Peyer's patch (tissue), 4 donors: ENCODE measurements at regions not wholly inside any gene's neighbourhood (a gene's known extent, or its start where the extent isn't known, plus 50 kb on each side); places are given as distances from the start of the nearest gene placed in this dataset.
"Not testable (repeated sequence)": the region's sequence is repeated elsewhere in the genome, so short reads cannot be mapped to it uniquely, and the experiment has no call there.

Source experiments
- DNase-seq, 3 donors: peaks; one replicate each; pipeline ENCODE4 v3.0.0-alpha.2; 2017 to 2019
- H3K27ac ChIP-seq, 4 donors: fragments of 200-600 bp; sonication (generic); one replicate each; pipeline ENCODE4 v1.5.1; 2016 to 2019
- H3K27me3 ChIP-seq, 2 donors: fragments of 200-600 bp; sonication (generic); one replicate each; pipeline ENCODE4 v1.5.1; 2019
- H3K36me3 ChIP-seq, 3 donors: fragments of 200-600 bp; sonication (generic); one replicate each; pipeline ENCODE4 v1.5.1; 2016 to 2019
- H3K4me1 ChIP-seq, 4 donors: fragments of 200-600 bp; sonication (generic); one replicate each; pipeline ENCODE4 v1.5.1; 2016 to 2019
- H3K4me3 ChIP-seq, 4 donors: fragments of 200-600 bp; sonication (generic); 1 replicate in 3 of 4; 2 replicates in 1 of 4; pipeline ENCODE4 v1.5.1; 2016 to 2019; ENCODE audit warnings: mild to moderate bottlenecking in 1 of 4
- H3K9me3 ChIP-seq, 4 donors: fragments of 200-600 bp; sonication (generic); one replicate each; pipeline ENCODE4 v1.5.1; 2016 to 2019; ENCODE audit warnings: mild to moderate bottlenecking in 1 of 4

GRCh38 chr2:87638872-87639271, 109.0 kb upstream of the PLGLB2 start:
- H3K36me3 ChIP-seq, H3K4me3 ChIP-seq, H3K9me3 ChIP-seq, H3K27ac ChIP-seq, H3K4me1 ChIP-seq, DNase-seq, H3K27me3 ChIP-seq: not testable (repeated sequence)

- H3K9me3 ChIP-seq, H3K4me3 ChIP-seq, H3K36me3 ChIP-seq, H3K4me1 ChIP-seq, H3K27me3 ChIP-seq, DNase-seq, H3K27ac ChIP-seq: not testable (repeated sequence)
These were observed 108.0 kb upstream of the PLGLB2 start for GRCh38 chr2:87639801-87640440.

DNA sequence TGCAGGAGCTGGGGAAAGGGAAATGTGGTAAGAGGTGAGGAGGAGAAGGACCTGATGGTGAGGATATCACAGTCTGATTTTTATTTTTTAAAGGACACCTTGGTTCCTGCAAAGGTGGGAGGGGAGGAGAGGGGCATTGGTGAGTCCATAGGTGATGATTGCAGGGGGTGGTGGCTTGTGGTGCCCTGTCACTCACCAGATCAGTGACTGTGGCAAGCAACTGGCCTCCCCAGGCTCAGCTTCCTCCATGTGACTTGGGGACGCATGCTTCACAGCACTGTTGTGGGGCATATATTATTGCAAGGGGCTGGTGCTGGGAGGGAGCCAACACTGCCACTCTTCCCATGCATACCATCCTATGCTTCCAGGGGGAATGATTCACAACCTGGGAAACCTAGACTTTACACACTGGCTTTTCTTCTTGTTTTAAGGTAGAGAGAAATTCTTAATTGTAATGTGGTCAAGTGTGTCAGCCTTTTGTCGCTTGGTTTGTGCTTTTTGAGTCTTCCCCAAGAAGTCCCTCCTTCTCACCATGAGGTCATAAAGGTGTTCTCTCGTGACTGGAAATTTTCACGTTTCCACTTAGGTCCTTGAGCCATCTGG, 106.8 kb upstream of the PLGLB2 start:
- H3K27ac ChIP-seq, DNase-seq, H3K36me3 ChIP-seq, H3K4me1 ChIP-seq, H3K4me3 ChIP-seq, H3K9me3 ChIP-seq, H3K27me3 ChIP-seq: not testable (repeated sequence)

DNA sequence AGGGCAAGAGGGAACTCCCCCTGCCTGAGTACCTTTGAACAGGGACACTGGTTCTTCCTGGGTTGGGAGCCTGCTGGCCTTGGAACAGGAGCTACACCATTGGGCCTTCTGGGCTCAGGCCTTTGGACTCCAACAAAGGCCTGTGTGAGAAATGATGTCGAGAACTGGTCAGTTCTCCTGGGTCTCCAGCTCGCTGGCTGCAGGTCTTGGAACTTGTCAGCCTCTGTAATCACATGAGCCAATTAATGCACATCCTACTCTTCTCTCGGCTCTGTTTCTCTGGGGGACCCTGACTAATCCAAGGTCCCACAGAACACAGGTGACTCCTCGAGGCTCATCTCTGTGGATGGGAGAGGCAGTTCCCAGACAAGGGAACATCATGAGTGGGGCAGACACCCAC, 104.7 kb upstream of the PLGLB2 start:
- DNase-seq, H3K27me3 ChIP-seq, H3K27ac ChIP-seq, H3K4me3 ChIP-seq, H3K9me3 ChIP-seq, H3K4me1 ChIP-seq, H3K36me3 ChIP-seq: not testable (repeated sequence)

DNA sequence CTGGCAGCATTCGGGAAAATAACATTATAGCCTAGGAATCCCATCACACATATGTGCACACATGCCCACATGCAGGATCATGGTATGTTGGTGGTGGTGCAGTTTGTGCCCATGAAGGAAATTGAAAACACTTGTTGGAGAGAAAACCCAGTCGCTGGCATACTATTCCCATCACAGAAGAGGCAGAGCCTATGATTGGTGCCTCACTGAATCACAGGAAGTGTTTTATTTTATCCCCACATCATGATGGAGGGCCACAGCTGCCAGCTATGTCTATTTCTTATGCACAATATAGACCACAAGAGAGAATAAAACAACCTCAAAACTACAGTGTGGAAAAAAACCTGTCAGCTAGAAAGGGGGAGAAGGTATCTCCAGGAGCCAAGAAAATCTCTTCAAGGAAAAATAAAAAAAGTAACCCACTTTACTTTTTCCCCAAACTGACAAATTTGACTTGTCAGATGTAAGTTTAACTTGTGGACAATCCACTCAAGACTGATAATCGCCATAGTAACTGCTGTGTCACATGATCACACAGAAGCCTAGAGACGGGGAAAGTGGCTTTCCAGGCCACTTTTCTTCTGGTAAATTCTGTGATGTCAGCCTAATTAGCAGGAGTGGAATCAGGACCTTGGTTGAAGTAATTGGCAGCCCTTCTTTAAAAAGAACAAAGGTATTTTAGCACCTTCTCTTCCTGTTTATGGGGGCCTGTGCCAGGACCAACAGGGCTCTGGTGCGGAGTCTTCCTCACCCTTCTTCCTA, 100.0 kb upstream of the PLGLB2 start:
- not testable (repeated sequence) for H3K4me3 ChIP-seq, H3K27me3 ChIP-seq, H3K36me3 ChIP-seq, H3K27ac ChIP-seq, H3K9me3 ChIP-seq, H3K4me1 ChIP-seq, DNase-seq

DNA sequence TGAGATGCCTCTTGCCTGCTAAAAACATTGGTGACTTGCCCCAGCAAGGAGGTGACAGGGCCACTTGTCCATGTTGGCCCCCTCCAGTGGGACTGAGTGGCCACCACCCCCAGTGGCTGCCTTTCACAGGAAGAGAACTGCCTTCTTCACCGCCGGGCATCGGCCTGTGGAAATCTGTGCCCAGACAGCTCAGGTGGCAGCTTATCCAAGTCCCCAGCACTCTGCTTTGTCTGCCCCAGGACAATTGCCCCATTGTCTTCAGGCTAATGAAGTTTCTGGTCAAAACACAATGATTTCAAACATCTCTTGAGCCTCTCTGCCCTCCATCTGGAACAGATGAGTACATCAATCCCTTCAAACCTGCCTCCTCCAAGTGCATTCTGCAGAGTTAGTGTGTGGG, 99.1 kb upstream of the PLGLB2 start:
- H3K27ac ChIP-seq, H3K36me3 ChIP-seq, H3K4me1 ChIP-seq, H3K4me3 ChIP-seq, DNase-seq, H3K27me3 ChIP-seq, H3K9me3 ChIP-seq: not testable (repeated sequence)

GRCh38 chr2:87649871-87650270, 98.0 kb upstream of the PLGLB2 start:
- not testable (repeated sequence) for H3K9me3 ChIP-seq, H3K4me3 ChIP-seq, DNase-seq, H3K4me1 ChIP-seq, H3K27me3 ChIP-seq, H3K27ac ChIP-seq, H3K36me3 ChIP-seq

DNA sequence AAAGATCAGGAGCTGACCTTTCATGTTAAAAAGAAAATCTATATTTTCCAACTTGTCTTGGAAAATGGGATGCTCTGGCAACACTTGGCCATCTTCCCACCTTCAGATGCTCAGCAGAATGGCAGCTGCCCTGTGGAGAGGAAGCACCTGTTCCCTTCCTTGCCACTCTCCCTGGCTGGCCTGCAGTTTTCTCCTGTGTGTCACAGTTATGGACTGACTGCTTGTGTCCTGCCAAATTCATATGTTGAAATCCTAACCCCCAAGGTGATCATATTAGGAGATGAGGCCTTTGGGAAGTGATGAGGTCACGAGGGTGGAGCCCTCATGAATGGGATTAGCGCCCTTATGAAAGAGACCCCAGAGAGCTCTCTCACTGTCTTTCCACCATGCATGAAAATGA, 97.0 kb upstream of the PLGLB2 start:
- not testable (repeated sequence) for H3K27me3 ChIP-seq, H3K27ac ChIP-seq, DNase-seq, H3K4me1 ChIP-seq, H3K4me3 ChIP-seq, H3K36me3 ChIP-seq, H3K9me3 ChIP-seq

- H3K9me3 ChIP-seq, H3K4me1 ChIP-seq, H3K36me3 ChIP-seq, H3K27me3 ChIP-seq, H3K4me3 ChIP-seq, H3K27ac ChIP-seq, DNase-seq: not testable (repeated sequence)
These were observed 96.3 kb upstream of the PLGLB2 start for GRCh38 chr2:87651589-87651988.

DNA sequence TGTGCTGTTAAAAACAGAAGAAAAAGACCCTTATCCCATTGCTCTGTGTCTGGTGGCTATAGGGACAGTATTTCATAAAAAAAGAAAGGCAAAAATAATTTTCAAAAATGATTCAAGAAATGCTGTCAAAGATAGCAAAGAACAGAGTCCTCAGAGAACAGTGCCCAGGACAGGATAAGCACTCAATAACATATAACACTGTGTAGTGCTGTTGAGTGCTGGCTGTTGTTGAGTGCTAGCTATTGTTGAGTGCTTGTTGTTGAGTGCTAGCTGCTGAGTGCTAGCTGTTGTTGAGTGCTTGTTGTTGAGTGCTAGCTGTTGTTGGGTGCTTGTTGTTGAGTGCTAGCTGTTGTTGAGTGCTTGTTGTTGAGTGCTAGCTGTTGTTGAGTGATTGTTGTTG, 94.5 kb upstream of the PLGLB2 start:
- H3K36me3 ChIP-seq, H3K4me3 ChIP-seq, DNase-seq, H3K4me1 ChIP-seq, H3K27ac ChIP-seq, H3K9me3 ChIP-seq, H3K27me3 ChIP-seq: not testable (repeated sequence)

GRCh38 chr2:87654136-87654814, 93.6 kb upstream of the PLGLB2 start:
- not testable (repeated sequence) for DNase-seq, H3K27ac ChIP-seq, H3K9me3 ChIP-seq, H3K4me3 ChIP-seq, H3K36me3 ChIP-seq, H3K4me1 ChIP-seq, H3K27me3 ChIP-seq

DNA sequence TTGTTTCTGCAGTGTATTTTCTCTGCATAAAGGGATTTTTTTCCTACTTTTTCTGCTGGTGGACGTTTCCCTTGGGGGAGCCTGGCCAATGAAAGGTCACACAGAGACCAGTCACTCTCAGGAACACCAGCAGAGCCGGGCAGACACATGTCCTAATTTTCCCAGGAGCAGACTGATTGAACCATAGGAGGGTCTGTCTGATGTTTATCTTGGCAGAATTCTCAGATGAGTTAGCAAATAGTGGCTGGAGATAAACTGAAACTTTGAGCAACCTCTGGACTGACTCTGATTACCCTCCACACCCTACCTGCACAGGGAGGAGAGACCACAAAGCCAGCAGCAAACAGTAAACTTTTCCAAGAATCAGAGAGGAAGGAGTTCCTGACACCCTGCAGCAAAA, 90.0 kb upstream of the PLGLB2 start:
- H3K9me3 ChIP-seq, H3K27ac ChIP-seq, H3K27me3 ChIP-seq, H3K4me1 ChIP-seq, H3K4me3 ChIP-seq, DNase-seq, H3K36me3 ChIP-seq: not testable (repeated sequence)

DNA sequence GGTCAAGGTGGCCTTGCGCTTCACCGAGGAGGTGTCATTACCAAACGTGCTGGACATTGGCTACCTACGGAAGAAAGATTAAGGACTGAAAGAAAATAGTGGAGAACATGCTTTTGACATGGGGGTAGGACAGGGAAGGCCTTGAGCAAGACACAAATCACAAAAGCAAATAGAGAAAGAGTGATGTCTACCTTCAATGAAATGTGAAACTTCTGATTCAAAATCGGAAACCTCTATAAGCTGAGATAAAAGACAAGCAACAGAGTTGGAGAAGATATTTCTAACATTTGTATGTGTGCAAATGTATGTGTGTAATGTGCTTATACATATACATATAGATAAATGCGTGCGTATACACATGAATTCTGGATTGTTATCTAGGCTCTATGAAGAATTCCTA, 89.5 kb upstream of the PLGLB2 start:
- H3K4me1 ChIP-seq, H3K36me3 ChIP-seq, DNase-seq, H3K27ac ChIP-seq, H3K27me3 ChIP-seq, H3K4me3 ChIP-seq, H3K9me3 ChIP-seq: not testable (repeated sequence)

DNA sequence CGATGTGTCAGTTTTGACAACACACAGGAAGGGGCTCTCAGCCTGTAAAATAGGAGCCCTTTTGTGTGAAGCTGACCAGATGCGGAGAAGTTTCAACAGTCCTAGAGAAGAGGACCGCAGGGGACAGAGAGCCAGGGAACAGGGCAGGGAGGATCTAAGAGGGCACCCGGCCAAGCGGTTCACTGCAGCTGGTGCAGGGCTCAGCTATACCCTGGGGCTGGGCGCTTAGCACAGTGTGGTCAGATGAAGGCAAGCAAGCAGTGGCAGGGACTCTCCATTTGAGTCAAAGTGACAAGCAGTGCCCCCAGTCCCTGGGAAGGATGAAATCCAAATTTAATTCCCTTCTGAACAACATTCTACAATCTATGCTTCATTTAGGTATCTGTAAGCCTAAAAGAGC, 88.9 kb upstream of the PLGLB2 start:
- H3K27ac ChIP-seq, H3K9me3 ChIP-seq, H3K4me3 ChIP-seq, H3K4me1 ChIP-seq, H3K36me3 ChIP-seq, DNase-seq, H3K27me3 ChIP-seq: not testable (repeated sequence)

DNA sequence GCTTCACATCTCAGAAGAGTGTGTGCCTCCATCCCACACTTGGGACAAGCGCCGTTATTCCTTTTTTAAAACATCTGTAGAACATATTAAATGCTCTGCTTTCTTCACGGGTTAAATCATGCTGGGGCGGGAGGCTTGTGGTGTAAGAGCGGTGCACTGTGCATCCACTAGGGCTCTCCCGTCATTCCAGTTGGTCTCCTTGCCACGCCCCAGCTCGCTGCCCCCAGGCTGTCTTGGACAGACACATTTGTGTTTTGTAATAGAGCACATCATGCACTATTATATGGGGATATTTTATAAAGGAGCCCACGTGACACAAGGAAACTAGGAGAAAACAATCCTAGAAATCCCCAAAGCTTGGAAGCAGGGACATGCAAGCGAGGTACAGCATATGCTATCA, 87.7 kb upstream of the PLGLB2 start:
- H3K36me3 ChIP-seq, DNase-seq, H3K4me1 ChIP-seq, H3K4me3 ChIP-seq, H3K27ac ChIP-seq, H3K27me3 ChIP-seq, H3K9me3 ChIP-seq: not testable (repeated sequence)
